Hepatocyte (in vitro differentiated cells): ENCODE measurements at regions not wholly inside any gene's neighbourhood (a gene's known extent, or its start where the extent isn't known, plus 50 kb on each side); places are given as distances from the start of the nearest gene placed in this dataset.

Experiments used
- DNase-seq: peaks from one replicate; pipeline ENCODE4 v3.0.0-alpha.2; 2016; ENCODE audit warnings: low spot score
- H2AFZ ChIP-seq: fragments of 200-600 bp; sonication (generic); 2 replicates; pipeline ENCODE4 v1.6.0; 2016; ENCODE audit warnings: antibody characterized with exemption, mild to moderate bottlenecking
- H3K27ac ChIP-seq: fragments of 200-600 bp; sonication (generic); 2 replicates; pipeline ENCODE4 v1.5.1; 2016; ENCODE audit warnings: mild to moderate bottlenecking
- H3K27me3 ChIP-seq: fragments of 200-600 bp; sonication (generic); 2 replicates; pipeline ENCODE4 v1.6.1; 2016
- H3K36me3 ChIP-seq: fragments of 200-600 bp; sonication (generic); replicated peaks from 2 replicates; pipeline ENCODE4 v1.5.1; 2016; ENCODE audit warnings: low read depth; ENCODE audit not compliant: insufficient read depth
- H3K4me1 ChIP-seq: fragments of 200-600 bp; sonication (generic); 2 replicates; pipeline ENCODE4 v1.5.1; 2016; ENCODE audit warnings: mild to moderate bottlenecking, moderate library complexity; ENCODE audit not compliant: insufficient read depth
- H3K4me2 ChIP-seq: fragments of 200-600 bp; sonication (generic); 2 replicates; pipeline ENCODE4 v1.6.0; 2016
- H3K4me3 ChIP-seq: fragments of 200-600 bp; sonication (generic); 2 replicates; pipeline ENCODE4 v1.5.1; 2016; ENCODE audit warnings: mild to moderate bottlenecking
- H3K79me2 ChIP-seq: fragments of 200-600 bp; sonication (generic); 2 replicates; pipeline ENCODE4 v1.6.0; 2017; ENCODE audit warnings: mild to moderate bottlenecking
- H3K9me2 ChIP-seq: fragments of 200-600 bp; sonication (generic); replicated peaks from 2 replicates; pipeline ENCODE4 v1.6.0; 2017; ENCODE audit warnings: mild to moderate bottlenecking; ENCODE audit not compliant: insufficient read depth
- H3K9me3 ChIP-seq: fragments of 200-600 bp; sonication (generic); 2 replicates; pipeline ENCODE4 v1.5.1; 2016; ENCODE audit warnings: low read depth, mild to moderate bottlenecking
- H4K20me1 ChIP-seq: fragments of 200-600 bp; sonication (generic); 2 replicates; pipeline ENCODE4 v1.6.0; 2016; ENCODE audit warnings: mild to moderate bottlenecking; ENCODE audit not compliant: insufficient read depth, poor library complexity, severe bottlenecking
- EZH2 ChIP-seq: fragments of 200-600 bp; sonication (generic); IDR thresholded peaks from 2 replicates; pipeline ENCODE4 v1.6.1; 2016; ENCODE audit warnings: antibody characterized with exemption, mild to moderate bottlenecking, borderline replicate concordance
- EZH2phosphoT487 ChIP-seq: fragments of 200-600 bp; sonication (generic); IDR thresholded peaks from one replicate; pipeline ENCODE4 v1.6.1; 2018; ENCODE audit warnings: antibody characterized with exemption, mild to moderate bottlenecking, low read depth, moderate library complexity; ENCODE audit not compliant: unreplicated experiment, severe bottlenecking
- WGBS: methylation state at CpG from one replicate; pipeline ENCODE4 v1.1.6; 2016; ENCODE audit warnings: low lambda C conversion rate; ENCODE audit errors: missing lambda C conversion rate; 5-methylcytosine and 5-hydroxymethylcytosine counted together
- TF ChIP-seq, protein P1 (sequence below): fragments of 200-600 bp; sonication (generic); IDR thresholded peaks from 2 replicates; pipeline ENCODE4 v1.5.1; 2016; ENCODE audit warnings: antibody characterized with exemption, mild to moderate bottlenecking; ENCODE audit not compliant: poor library complexity

- Histone ChIP-seq H2AFZ (no peak overlapping the region), H3K9me2 (no peaks in the 10 kb centered on the region), H3K27me3 (no peaks in the 10 kb centered on the region), H3K9me3 (no peaks in the 10 kb centered on the region), H3K4me1 (no peaks in the 10 kb centered on the region), H3K27ac (no peak overlapping the region), H3K36me3 (no peaks in the 10 kb centered on the region), H3K79me2 (no peaks in the 10 kb centered on the region), H4K20me1 (no peaks in the 10 kb centered on the region), H3K4me3 (no peak overlapping the region), H3K4me2 (no peak overlapping the region)
- TF ChIP-seq EZH2 (no peak), EZH2phosphoT487 (no peak)
- TF ChIP-seq, protein P1, sequence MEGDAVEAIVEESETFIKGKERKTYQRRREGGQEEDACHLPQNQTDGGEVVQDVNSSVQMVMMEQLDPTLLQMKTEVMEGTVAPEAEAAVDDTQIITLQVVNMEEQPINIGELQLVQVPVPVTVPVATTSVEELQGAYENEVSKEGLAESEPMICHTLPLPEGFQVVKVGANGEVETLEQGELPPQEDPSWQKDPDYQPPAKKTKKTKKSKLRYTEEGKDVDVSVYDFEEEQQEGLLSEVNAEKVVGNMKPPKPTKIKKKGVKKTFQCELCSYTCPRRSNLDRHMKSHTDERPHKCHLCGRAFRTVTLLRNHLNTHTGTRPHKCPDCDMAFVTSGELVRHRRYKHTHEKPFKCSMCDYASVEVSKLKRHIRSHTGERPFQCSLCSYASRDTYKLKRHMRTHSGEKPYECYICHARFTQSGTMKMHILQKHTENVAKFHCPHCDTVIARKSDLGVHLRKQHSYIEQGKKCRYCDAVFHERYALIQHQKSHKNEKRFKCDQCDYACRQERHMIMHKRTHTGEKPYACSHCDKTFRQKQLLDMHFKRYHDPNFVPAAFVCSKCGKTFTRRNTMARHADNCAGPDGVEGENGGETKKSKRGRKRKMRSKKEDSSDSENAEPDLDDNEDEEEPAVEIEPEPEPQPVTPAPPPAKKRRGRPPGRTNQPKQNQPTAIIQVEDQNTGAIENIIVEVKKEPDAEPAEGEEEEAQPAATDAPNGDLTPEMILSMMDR: no peak
- DNase-seq: no peak
- WGBS: 46% methylated on average over 2 of the region's 2 CpGs
Observed at GRCh38 chr4:19386786-19387185, 864.9 kb upstream of the SLIT2 start.

- no peaks in the 10 kb centered on the region for H3K9me2 ChIP-seq
- no peak overlapping the region for H3K4me2 ChIP-seq
- no peaks in the 10 kb centered on the region for H3K79me2 ChIP-seq
- 90% methylated on average over 6 of the region's 6 CpGs for WGBS
- no peaks in the 10 kb centered on the region for H3K27me3 ChIP-seq
- H3K9me3 ChIP-seq: no peaks in the 10 kb centered on the region
- no peak overlapping the region for H2AFZ ChIP-seq
- no peak overlapping the region for H3K27ac ChIP-seq
- no peak for DNase-seq
- H3K4me3 ChIP-seq: no peak overlapping the region
- no peaks in the 10 kb centered on the region for H4K20me1 ChIP-seq
- H3K36me3 ChIP-seq: no peaks in the 10 kb centered on the region
- TF ChIP-seq EZH2 (no peak), EZH2phosphoT487 (no peak)
- TF ChIP-seq, protein P1: no peak
- H3K4me1 ChIP-seq: no peaks in the 10 kb centered on the region
Observed at GRCh38 chr4:19382993-19383756, 868.5 kb upstream of the SLIT2 start.

DNA sequence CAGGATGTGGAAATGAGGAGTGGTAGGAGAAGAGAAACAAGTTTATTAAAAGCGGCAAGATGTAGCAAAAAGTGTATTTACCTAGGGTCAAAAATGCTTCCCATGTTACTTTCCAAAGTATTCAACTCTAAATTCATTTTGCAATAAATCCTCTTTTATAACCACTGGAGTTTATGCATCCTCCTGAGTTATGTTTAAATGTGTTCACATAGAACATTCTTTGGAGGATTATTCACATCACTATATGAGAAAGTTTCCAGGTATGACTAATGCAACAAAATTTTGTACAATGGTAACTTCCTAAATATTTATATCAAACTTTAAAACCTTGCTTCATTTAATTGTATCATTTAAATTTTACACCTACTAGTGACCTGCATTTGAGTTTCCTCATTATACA lies 870.6 kb upstream of the SLIT2 start:
- Histone ChIP-seq H3K9me3 (no peaks in the 10 kb centered on the region), H3K9me2 (no peaks in the 10 kb centered on the region), H3K27me3 (no peaks in the 10 kb centered on the region), H4K20me1 (no peaks in the 10 kb centered on the region), H3K4me2 (no peak overlapping the region), H3K27ac (no peak overlapping the region), H3K36me3 (no peaks in the 10 kb centered on the region), H3K4me3 (no peak overlapping the region), H3K79me2 (no peaks in the 10 kb centered on the region), H3K4me1 (no peaks in the 10 kb centered on the region), H2AFZ (no peak overlapping the region)
- TF ChIP-seq, protein P1: no peak
- no peak for TF ChIP-seq EZH2phosphoT487
- TF ChIP-seq EZH2: no peak
- DNase-seq: no peak
- WGBS: 96% methylated on average over 1 of the region's 1 CpG
